ENCODE measurements at regions not wholly inside any gene's neighbourhood (a gene's known extent, or its start where the extent isn't known, plus 50 kb on each side); places are given as distances from the start of the nearest gene placed in this dataset.

DNA sequence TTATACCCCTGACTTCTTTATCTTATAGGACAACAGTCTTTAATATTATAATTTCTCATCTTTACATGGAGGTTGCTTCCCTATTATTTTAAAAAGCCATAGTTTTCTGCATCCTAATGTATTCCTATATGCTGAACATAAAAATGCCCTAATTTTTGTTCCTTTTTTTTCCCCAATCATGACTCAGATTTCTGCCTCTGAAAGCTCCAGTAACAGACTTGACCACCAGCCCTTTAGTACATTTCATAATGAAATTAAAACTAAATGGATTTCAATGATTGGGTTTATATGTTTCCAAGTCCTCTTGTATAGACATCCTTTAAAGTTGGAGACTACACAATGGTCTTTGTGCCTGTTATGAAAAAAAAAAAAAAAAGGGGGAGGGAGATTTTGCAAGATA is 712.5 kb downstream of the DIAPH3 start:
- H3K27ac ChIP-seq (ENCODE audit: low read depth, low read length) = no peak overlapping the region

GRCh38 chr13:59452189-59452890 is 711.4 kb downstream of the DIAPH3 start:
- Histone ChIP-seq H3K9ac (ENCODE audit: low read length) (no peak overlapping the region), H3K9me3 (ENCODE audit: control insufficient read depth, insufficient read depth, low read depth, low read length) (no peaks in the 10 kb centered on the region), H3K27ac (ENCODE audit: low read depth, low read length) (no peak overlapping the region), H3K4me3 (ENCODE audit: low read depth, low read length) (no peak overlapping the region), H3K27me3 (ENCODE audit: control insufficient read depth, insufficient read depth, low read length) (peaks cover 22% of the 10 kb centered on the region), H3K36me3 (ENCODE audit: control insufficient read depth, insufficient read depth, low read length) (no peaks in the 10 kb centered on the region), H3K4me1 (ENCODE audit: control insufficient read depth, insufficient read depth, low read length) (peaks cover 41% of the 10 kb centered on the region)

More for the DNA sequence above, 712.5 kb downstream of the DIAPH3 start:
- Histone ChIP-seq H3K9me3 (ENCODE audit: control insufficient read depth, insufficient read depth, low read depth, low read length) (no peaks in the 10 kb centered on the region), H3K36me3 (ENCODE audit: control insufficient read depth, insufficient read depth, low read length) (no peaks in the 10 kb centered on the region), H3K9ac (ENCODE audit: low read length) (no peak overlapping the region), H3K4me1 (ENCODE audit: control insufficient read depth, insufficient read depth, low read length) (peaks cover 51% of the 10 kb centered on the region), H3K27me3 (ENCODE audit: control insufficient read depth, insufficient read depth, low read length) (peaks cover 26% of the 10 kb centered on the region), H3K4me3 (ENCODE audit: low read depth, low read length) (no peak overlapping the region)

- H3K36me3 ChIP-seq (ENCODE audit: control insufficient read depth, insufficient read depth, low read length) = no peaks in the 10 kb centered on the region
- no peak overlapping the region; the same call in 1 of the 2 replicates for H3K4me3 ChIP-seq (ENCODE audit: low read depth, low read length)
- H3K9me3 ChIP-seq (ENCODE audit: control insufficient read depth, insufficient read depth, low read depth, low read length) = no peaks in the 10 kb centered on the region
- H3K27ac ChIP-seq (ENCODE audit: low read depth, low read length) = no peak overlapping the region
- H3K9ac ChIP-seq (ENCODE audit: low read length) = no peak overlapping the region
- H3K4me1 ChIP-seq (ENCODE audit: control insufficient read depth, insufficient read depth, low read length) = peaks cover 15% of the 10 kb centered on the region
- H3K27me3 ChIP-seq (ENCODE audit: control insufficient read depth, insufficient read depth, low read length) = no peaks in the 10 kb centered on the region
Measured at GRCh38 chr13:59458908-59459579, 704.7 kb downstream of the DIAPH3 start.

DNA sequence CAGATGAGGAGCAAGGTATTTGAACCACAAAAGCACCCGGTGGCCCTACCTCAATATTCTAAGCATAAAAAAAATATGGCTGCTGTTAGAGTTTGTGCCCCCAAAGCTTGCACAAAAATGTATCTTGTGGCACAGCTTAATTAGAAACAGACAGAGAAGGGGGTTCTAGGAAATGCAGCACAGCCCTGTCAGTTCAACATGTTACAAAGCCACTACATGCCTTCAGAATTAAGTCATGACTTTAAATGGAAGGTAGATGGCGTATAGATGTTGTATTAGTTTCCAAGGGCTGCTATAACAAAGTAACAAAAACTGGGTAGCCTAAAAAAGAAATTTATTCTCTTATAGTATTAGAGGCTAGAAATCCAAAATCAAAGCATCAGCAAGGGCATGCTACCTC is 703.8 kb downstream of the DIAPH3 start:
- H3K27ac ChIP-seq (ENCODE audit: low read depth, low read length) = no peak overlapping the region
- H3K4me1 ChIP-seq (ENCODE audit: control insufficient read depth, insufficient read depth, low read length) = peaks cover 15% of the 10 kb centered on the region
- no peak overlapping the region for H3K9ac ChIP-seq (ENCODE audit: low read length)
- H3K36me3 ChIP-seq (ENCODE audit: control insufficient read depth, insufficient read depth, low read length) = no peaks in the 10 kb centered on the region
- H3K9me3 ChIP-seq (ENCODE audit: control insufficient read depth, insufficient read depth, low read depth, low read length) = no peaks in the 10 kb centered on the region
- no peak overlapping the region for H3K4me3 ChIP-seq (ENCODE audit: low read depth, low read length)
- H3K27me3 ChIP-seq (ENCODE audit: control insufficient read depth, insufficient read depth, low read length) = no peaks in the 10 kb centered on the region

- peaks cover 15% of the 10 kb centered on the region for H3K4me1 ChIP-seq (ENCODE audit: control insufficient read depth, insufficient read depth, low read length)
- no peak overlapping the region for H3K9ac ChIP-seq (ENCODE audit: low read length)
- H3K4me3 ChIP-seq (ENCODE audit: low read depth, low read length) = no peak overlapping the region
- no peaks in the 10 kb centered on the region for H3K9me3 ChIP-seq (ENCODE audit: control insufficient read depth, insufficient read depth, low read depth, low read length)
- no peaks in the 10 kb centered on the region for H3K36me3 ChIP-seq (ENCODE audit: control insufficient read depth, insufficient read depth, low read length)
- H3K27ac ChIP-seq (ENCODE audit: low read depth, low read length) = no peak overlapping the region
- no peaks in the 10 kb centered on the region for H3K27me3 ChIP-seq (ENCODE audit: control insufficient read depth, insufficient read depth, low read length)
Measured at GRCh38 chr13:59461411-59461810, 702.3 kb downstream of the DIAPH3 start.

- Histone ChIP-seq H3K27ac (ENCODE audit: low read depth, low read length) (no peak overlapping the region), H3K4me3 (ENCODE audit: low read depth, low read length) (no peak overlapping the region), H3K9me3 (ENCODE audit: control insufficient read depth, insufficient read depth, low read depth, low read length) (no peaks in the 10 kb centered on the region), H3K9ac (ENCODE audit: low read length) (no peak overlapping the region), H3K36me3 (ENCODE audit: control insufficient read depth, insufficient read depth, low read length) (no peaks in the 10 kb centered on the region), H3K27me3 (ENCODE audit: control insufficient read depth, insufficient read depth, low read length) (no peaks in the 10 kb centered on the region), H3K4me1 (ENCODE audit: control insufficient read depth, insufficient read depth, low read length) (peaks cover 27% of the 10 kb centered on the region)
Measured at GRCh38 chr13:59463023-59463422, 700.7 kb downstream of the DIAPH3 start.

GRCh38 chr13:59464926-59465325 is 698.8 kb downstream of the DIAPH3 start:
- Histone ChIP-seq H3K4me1 (ENCODE audit: control insufficient read depth, insufficient read depth, low read length) (peaks cover 12% of the 10 kb centered on the region), H3K4me3 (ENCODE audit: low read depth, low read length) (no peak overlapping the region), H3K27ac (ENCODE audit: low read depth, low read length) (no peak overlapping the region), H3K9me3 (ENCODE audit: control insufficient read depth, insufficient read depth, low read depth, low read length) (peaks cover 6% of the 10 kb centered on the region; the same call in 1 of the 2 replicates), H3K9ac (ENCODE audit: low read length) (no peak overlapping the region), H3K36me3 (ENCODE audit: control insufficient read depth, insufficient read depth, low read length) (no peaks in the 10 kb centered on the region), H3K27me3 (ENCODE audit: control insufficient read depth, insufficient read depth, low read length) (no peaks in the 10 kb centered on the region)

- Histone ChIP-seq H3K4me1 (ENCODE audit: control insufficient read depth, insufficient read depth, low read length) (peaks cover 14% of the 10 kb centered on the region), H3K9me3 (ENCODE audit: control insufficient read depth, insufficient read depth, low read depth, low read length) (peaks cover 6% of the 10 kb centered on the region; the same call in 1 of the 2 replicates), H3K36me3 (ENCODE audit: control insufficient read depth, insufficient read depth, low read length) (no peaks in the 10 kb centered on the region), H3K9ac (ENCODE audit: low read length) (no peak overlapping the region), H3K4me3 (ENCODE audit: low read depth, low read length) (no peak overlapping the region), H3K27me3 (ENCODE audit: control insufficient read depth, insufficient read depth, low read length) (no peaks in the 10 kb centered on the region), H3K27ac (ENCODE audit: low read depth, low read length) (no peak overlapping the region)
Measured at GRCh38 chr13:59468396-59468795, 695.3 kb downstream of the DIAPH3 start.

DNA sequence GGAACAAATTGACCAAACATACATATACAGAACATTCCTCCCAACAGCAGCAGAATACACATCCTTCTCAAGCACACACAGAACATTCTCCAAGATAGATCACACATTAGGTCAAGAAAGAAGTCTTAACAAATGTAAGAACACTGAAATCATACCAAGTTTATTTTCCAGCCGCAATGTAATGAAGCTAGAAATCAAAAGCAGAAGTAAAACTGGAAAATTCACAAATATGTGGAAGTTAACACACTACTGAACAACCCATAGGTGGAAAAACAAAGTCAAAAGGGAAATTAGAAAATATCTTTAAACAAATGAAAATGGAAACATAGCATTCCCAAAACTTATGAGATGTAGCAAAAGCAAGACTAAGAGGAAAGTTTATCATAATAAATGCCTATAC is 692.6 kb downstream of the DIAPH3 start:
- H3K9ac ChIP-seq (ENCODE audit: low read length) = no peak overlapping the region
- peaks cover 14% of the 10 kb centered on the region for H3K4me1 ChIP-seq (ENCODE audit: control insufficient read depth, insufficient read depth, low read length)
- H3K27ac ChIP-seq (ENCODE audit: low read depth, low read length) = no peak overlapping the region
- H3K36me3 ChIP-seq (ENCODE audit: control insufficient read depth, insufficient read depth, low read length) = no peaks in the 10 kb centered on the region
- no peak overlapping the region for H3K4me3 ChIP-seq (ENCODE audit: low read depth, low read length)
- H3K9me3 ChIP-seq (ENCODE audit: control insufficient read depth, insufficient read depth, low read depth, low read length) = peaks cover 6% of the 10 kb centered on the region; the same call in 1 of the 2 replicates
- no peaks in the 10 kb centered on the region for H3K27me3 ChIP-seq (ENCODE audit: control insufficient read depth, insufficient read depth, low read length)

DNA sequence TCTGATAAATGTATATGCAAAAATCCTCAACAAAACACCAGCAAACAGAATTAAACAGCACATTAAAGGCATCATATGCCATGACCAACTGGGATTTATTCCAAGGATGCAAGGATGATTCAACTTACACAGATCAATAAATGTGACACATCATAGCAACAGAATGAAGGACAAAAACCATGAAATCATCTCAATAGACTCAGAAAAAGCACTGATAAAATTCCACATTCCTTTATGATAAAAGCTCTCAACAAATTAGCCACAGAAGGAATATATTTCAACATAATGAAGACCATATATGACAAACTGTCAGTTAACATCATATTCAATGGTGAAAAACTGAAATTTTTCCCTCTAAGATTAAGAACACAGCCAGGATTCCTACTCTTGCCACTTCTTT is 691.6 kb downstream of the DIAPH3 start:
- Histone ChIP-seq H3K9me3 (ENCODE audit: control insufficient read depth, insufficient read depth, low read depth, low read length) (peaks cover 6% of the 10 kb centered on the region; the same call in 1 of the 2 replicates), H3K9ac (ENCODE audit: low read length) (no peak overlapping the region), H3K36me3 (ENCODE audit: control insufficient read depth, insufficient read depth, low read length) (no peaks in the 10 kb centered on the region)

GRCh38 chr13:59474696-59475095 is 689.0 kb downstream of the DIAPH3 start:
- H3K36me3 ChIP-seq (ENCODE audit: control insufficient read depth, insufficient read depth, low read length) = no peaks in the 10 kb centered on the region
- peaks cover 1% of the 10 kb centered on the region; the same call in 1 of the 2 replicates for H3K9me3 ChIP-seq (ENCODE audit: control insufficient read depth, insufficient read depth, low read depth, low read length)
- no peak overlapping the region for H3K9ac ChIP-seq (ENCODE audit: low read length)
- no peak overlapping the region for H3K27ac ChIP-seq (ENCODE audit: low read depth, low read length)
- H3K4me1 ChIP-seq (ENCODE audit: control insufficient read depth, insufficient read depth, low read length) = peaks cover 19% of the 10 kb centered on the region
- H3K27me3 ChIP-seq (ENCODE audit: control insufficient read depth, insufficient read depth, low read length) = no peaks in the 10 kb centered on the region
- no peak overlapping the region for H3K4me3 ChIP-seq (ENCODE audit: low read depth, low read length)

More for the DNA sequence above, 691.6 kb downstream of the DIAPH3 start:
- Histone ChIP-seq H3K4me1 (ENCODE audit: control insufficient read depth, insufficient read depth, low read length) (peaks cover 11% of the 10 kb centered on the region), H3K27ac (ENCODE audit: low read depth, low read length) (no peak overlapping the region), H3K27me3 (ENCODE audit: control insufficient read depth, insufficient read depth, low read length) (no peaks in the 10 kb centered on the region), H3K4me3 (ENCODE audit: low read depth, low read length) (no peak overlapping the region)
